Bronchial epithelial cell (primary cell): ENCODE measurements at regions not wholly inside any gene's neighbourhood (a gene's known extent, or its start where the extent isn't known, plus 50 kb on each side); places are given as distances from the start of the nearest gene placed in this dataset.

Experiments used
- DNase-seq: peaks from one replicate; pipeline ENCODE4 v3.0.0-alpha.2; 2010; ENCODE audit warnings: low read depth
- FAIRE-seq: peaks from 2 replicates; lab custom pipeline; 2011; peaks lifted over from hg19 to GRCh38; lab: Jason Lieb, UNC
- H3K27me3 ChIP-seq: 2 replicates; pipeline ENCODE4 v1.5.1; 2011; ENCODE audit warnings: low read length; ENCODE audit not compliant: control insufficient read depth, insufficient read depth
- H3K36me3 ChIP-seq: 2 replicates; pipeline ENCODE4 v1.5.1; 2011; ENCODE audit warnings: low read length; ENCODE audit not compliant: control insufficient read depth, insufficient read depth
- H3K4me3 ChIP-seq: 2 replicates; pipeline ENCODE4 v1.5.1; 2011; ENCODE audit warnings: mild to moderate bottlenecking, low read depth, low read length, control low read depth
- CTCF ChIP-seq: IDR thresholded peaks from 2 replicates; pipeline ENCODE4 v1.5.1; 2011; ENCODE audit warnings: mild to moderate bottlenecking, moderate library complexity, low read length, control low read depth, inconsistent platforms; ENCODE audit not compliant: insufficient read depth, severe bottlenecking

GRCh38 chr4:156237231-156237630 lies 283.6 kb upstream of the CTSO start:
- FAIRE-seq = no peak
- Histone ChIP-seq H3K4me3 (no peak overlapping the region), H3K36me3 (no peaks in the 10 kb centered on the region), H3K27me3 (no peaks in the 10 kb centered on the region)
- DNase-seq = no peak
- no peak for TF ChIP-seq CTCF

- H3K4me3 ChIP-seq = no peak overlapping the region
- no peak for FAIRE-seq
- H3K36me3 ChIP-seq = no peaks in the 10 kb centered on the region
- no peaks in the 10 kb centered on the region for H3K27me3 ChIP-seq
- no peak for DNase-seq
- TF ChIP-seq CTCF = no peak
Measured at GRCh38 chr4:156230176-156230575, 276.5 kb upstream of the CTSO start.

GRCh38 chr4:156228676-156229075 lies 275.0 kb upstream of the CTSO start:
- no peak overlapping the region for H3K4me3 ChIP-seq
- no peak for FAIRE-seq
- TF ChIP-seq CTCF = no peak

GRCh38 chr4:156227321-156227720 lies 273.7 kb upstream of the CTSO start:
- TF ChIP-seq CTCF = no peak
- no peak overlapping the region for H3K4me3 ChIP-seq
- H3K36me3 ChIP-seq = no peaks in the 10 kb centered on the region
- H3K27me3 ChIP-seq = no peaks in the 10 kb centered on the region
- no peak for FAIRE-seq
- no peak for DNase-seq

More at GRCh38 chr4:156228676-156229075, 275.0 kb upstream of the CTSO start:
- Histone ChIP-seq H3K36me3 (no peaks in the 10 kb centered on the region), H3K27me3 (no peaks in the 10 kb centered on the region)
- no peak for DNase-seq

GRCh38 chr4:156223985-156224384 lies 270.3 kb upstream of the CTSO start:
- no peaks in the 10 kb centered on the region for H3K36me3 ChIP-seq
- TF ChIP-seq CTCF = no peak
- FAIRE-seq (no peak), DNase-seq (peak; percentile 26)
- H3K4me3 ChIP-seq = no peak overlapping the region
- H3K27me3 ChIP-seq = no peaks in the 10 kb centered on the region

GRCh38 chr4:156217236-156217635 lies 263.6 kb upstream of the CTSO start:
- no peak overlapping the region for H3K4me3 ChIP-seq
- DNase-seq (no peak), FAIRE-seq (no peak)
- no peaks in the 10 kb centered on the region for H3K27me3 ChIP-seq
- no peak for TF ChIP-seq CTCF
- no peaks in the 10 kb centered on the region for H3K36me3 ChIP-seq
